HCT116 (cell line): ENCODE measurements at regions not wholly inside any gene's neighbourhood (a gene's known extent, or its start where the extent isn't known, plus 50 kb on each side); places are given as distances from the start of the nearest gene placed in this dataset.

Source experiments
- ATAC-seq: fragments of 200-7000 bp; cut with Tn5 transposase; 2 replicates; pipeline ENCODE4 v1.9.1; 2020; ENCODE audit warnings: mild to moderate bottlenecking, moderate library complexity
- BruUV-seq: library from RNA; stranded (reverse); fragments of 400-500 nt; replicated peaks from 2 replicates; lab custom pipeline; 2021; lab: Mats Ljungman, UMichigan
- CTCF ChIA-PET: fragments of 300-600 bp; sonication (Branson Sonifier 250); formaldehyde crosslinking; loops from one replicate; lab custom pipeline; 2021; ENCODE audit warnings: antibody characterized with exemption; lab: Charles Lee
- POLR2A ChIA-PET: fragments of 300-600, 350-600 bp; sonication (Branson Sonifier 250); formaldehyde crosslinking; loops from one replicate; lab custom pipeline; 2021; ENCODE audit warnings: antibody characterized with exemption; lab: Charles Lee
- RAD21 ChIA-PET, 2 experiments: fragments of 300-600 bp; sonication (Branson Sonifier 250); formaldehyde crosslinking; loops; one replicate each; lab custom pipeline; 2023; ENCODE audit warnings: low total read pairs in 2 of 2; ENCODE audit not compliant: uncharacterized antibody in 2 of 2, unreplicated experiment in 2 of 2, low non-redundant PET in 1 of 2; lab: Charles Lee
- DNase-seq: peaks from one replicate; pipeline ENCODE4 v3.0.0-alpha.2; 2010; ENCODE audit warnings: low read depth, low spot score
- H2AFZ ChIP-seq: fragments of 200-600 bp; shearing (Covaris generic), sonication (generic); 2 replicates; pipeline ENCODE4 v1.6.1; 2017; ENCODE audit warnings: low read depth, mixed run types, mixed read lengths, antibody characterized with exemption, low read length; ENCODE audit not compliant: poor library complexity, severe bottlenecking
- H3K27ac ChIP-seq: 2 replicates; pipeline ENCODE4 v1.5.1; 2012; ENCODE audit warnings: low read depth, low read length
- H3K27me3 ChIP-seq: fragments of 200-600 bp; sonication (generic); 2 replicates; pipeline ENCODE4 v1.6.1; 2016; ENCODE audit warnings: mixed run types, low read length, mixed read lengths; ENCODE audit not compliant: insufficient read depth
- H3K36me3 ChIP-seq, 2 experiments: fragments of 200-500 bp in 1 of 2; fragments of 200-600 bp in 1 of 2; sonication (Bioruptor generic) in 1 of 2; sonication (generic) in 1 of 2; 2 replicates each; pipeline versions ENCODE4 v1.5.1 to v1.6.1; 2014 to 2016; ENCODE audit warnings: low read length in 2 of 2, inconsistent platforms in 1 of 2, mixed read lengths in 1 of 2, mixed run types in 1 of 2; ENCODE audit not compliant: insufficient read depth in 2 of 2, control insufficient read depth in 1 of 2
- H3K4me1 ChIP-seq, 2 experiments: fragments of 200-600 bp in 1 of 2; sonication (generic) in 1 of 2; 2 replicates each; pipeline versions ENCODE4 v1.5.1 to v1.6.1; 2012 to 2017; ENCODE audit warnings: low read length in 2 of 2, inconsistent platforms in 1 of 2, mild to moderate bottlenecking in 1 of 2, mixed read lengths in 1 of 2, mixed run types in 1 of 2, moderate library complexity in 1 of 2; ENCODE audit not compliant: insufficient read depth in 2 of 2, control insufficient read depth in 1 of 2
- H3K4me2 ChIP-seq: fragments of 200-600 bp; sonication (generic); 2 replicates; pipeline ENCODE4 v1.6.1; 2017; ENCODE audit warnings: mixed run types, low read length, mixed read lengths
- H3K4me3 ChIP-seq, 2 experiments: fragments of 200-600 bp in 1 of 2; sonication (generic) in 1 of 2; replicated peaks in 1 of 2; 2 replicates each; pipeline ENCODE4 v1.5.1; 2011 to 2016; ENCODE audit warnings: low read length in 2 of 2, control low read depth in 1 of 2, low read depth in 1 of 2, mild to moderate bottlenecking in 1 of 2, mixed read lengths in 1 of 2, mixed run types in 1 of 2
- H3K79me2 ChIP-seq: fragments of 200-600 bp; sonication (generic); 2 replicates; pipeline ENCODE4 v1.6.1; 2017; ENCODE audit warnings: mild to moderate bottlenecking, mixed run types, low read length, moderate library complexity, mixed read lengths; ENCODE audit not compliant: insufficient read depth
- H3K9ac ChIP-seq: fragments of 200-600 bp; sonication (generic); 2 replicates; pipeline ENCODE4 v1.6.1; 2016; ENCODE audit warnings: low read length, mixed read lengths
- H3K9me2 ChIP-seq: fragments of 200-600 bp; sonication (generic), shearing (Covaris generic); 2 replicates; pipeline ENCODE4 v1.6.1; 2017; ENCODE audit warnings: mixed run types, mild to moderate bottlenecking, moderate library complexity; ENCODE audit not compliant: insufficient read depth
- H3K9me3 ChIP-seq, 2 experiments: fragments of 200-500 bp in 1 of 2; fragments of 200-600 bp in 1 of 2; sonication (Bioruptor generic) in 1 of 2; sonication (generic) in 1 of 2; 2 replicates each; pipeline ENCODE4 v1.6.1; 2014 to 2017; ENCODE audit warnings: low read length in 2 of 2, mixed read lengths in 2 of 2, inconsistent platforms in 1 of 2, low read depth in 1 of 2, mild to moderate bottlenecking in 1 of 2, mixed run types in 1 of 2, moderate library complexity in 1 of 2; ENCODE audit not compliant: control insufficient read depth in 1 of 2, insufficient read depth in 1 of 2
- H4K20me1 ChIP-seq: fragments of 200-600 bp; sonication (generic), shearing (Covaris generic); 2 replicates; pipeline ENCODE4 v1.6.1; 2017; ENCODE audit warnings: mixed run types, mild to moderate bottlenecking, moderate library complexity; ENCODE audit not compliant: insufficient read depth
- CBX3 ChIP-seq: IDR thresholded peaks from 2 replicates; pipeline ENCODE4 v1.6.1; 2012; ENCODE audit warnings: low read depth
- CEBPB ChIP-seq: IDR thresholded peaks from 2 replicates; pipeline ENCODE4 v1.6.1; 2012; ENCODE audit warnings: low read depth
- EGR1 ChIP-seq: IDR thresholded peaks from 2 replicates; pipeline ENCODE4 v1.6.1; 2012; ENCODE audit warnings: low read depth
- ELF1 ChIP-seq: IDR thresholded peaks from 2 replicates; pipeline ENCODE4 v1.6.1; 2012; ENCODE audit warnings: low read depth, borderline replicate concordance
- EZH2 ChIP-seq: fragments of 200-600 bp; sonication (generic); IDR thresholded peaks from 2 replicates; pipeline ENCODE4 v1.6.1; 2017; ENCODE audit warnings: antibody characterized with exemption, mixed run types
- EZH2phosphoT487 ChIP-seq: fragments of 200-600 bp; IDR thresholded peaks from 2 replicates; pipeline ENCODE4 v1.6.1; 2018; ENCODE audit warnings: antibody characterized with exemption, borderline replicate concordance
- FOSL1 ChIP-seq: IDR thresholded peaks from 2 replicates; pipeline ENCODE4 v1.6.1; 2012; ENCODE audit warnings: low read depth
- JUND ChIP-seq: IDR thresholded peaks from 2 replicates; pipeline ENCODE4 v1.6.1; 2012
- POLR2A ChIP-seq: IDR thresholded peaks from 2 replicates; pipeline ENCODE4 v1.7.0; 2011; ENCODE audit warnings: borderline replicate concordance; ENCODE audit not compliant: insufficient read depth, insufficient read length; ENCODE audit errors: extremely low read depth
- POLR2AphosphoS5 ChIP-seq: IDR thresholded peaks from 2 replicates; pipeline ENCODE4 v1.6.1; 2011; ENCODE audit warnings: mild to moderate bottlenecking, low read depth, low read length, moderate library complexity
- REST ChIP-seq: IDR thresholded peaks from 2 replicates; pipeline ENCODE4 v1.6.1; 2012; ENCODE audit warnings: low read depth
- SIN3A ChIP-seq: IDR thresholded peaks from 2 replicates; pipeline ENCODE4 v1.6.1; 2012; ENCODE audit warnings: low read depth
- SP1 ChIP-seq: IDR thresholded peaks from 2 replicates; pipeline ENCODE4 v1.6.1; 2012; ENCODE audit warnings: low read depth
- SRF ChIP-seq: IDR thresholded peaks from 2 replicates; pipeline ENCODE4 v1.6.1; 2012; ENCODE audit warnings: low read depth
- TCF7L2 ChIP-seq: IDR thresholded peaks from 2 replicates; pipeline ENCODE4 v1.7.0; 2011; ENCODE audit warnings: borderline replicate concordance, inconsistent platforms; ENCODE audit not compliant: insufficient read depth, insufficient read length; ENCODE audit errors: extremely low read depth
- YY1 ChIP-seq: IDR thresholded peaks from 2 replicates; pipeline ENCODE4 v1.6.1; 2011; ENCODE audit warnings: low read length, low read depth, moderate library complexity, mild to moderate bottlenecking; ENCODE audit not compliant: insufficient replicate concordance; ENCODE audit errors: extremely low read depth
- ZFX ChIP-seq: fragments of 450-650 bp; IDR thresholded peaks from 2 replicates; pipeline ENCODE4 v1.6.1; 2017
- ZNF274 ChIP-seq: fragments of 200-500 bp; sonication (Bioruptor generic); IDR thresholded peaks from 2 replicates; pipeline ENCODE4 v1.6.1; 2014; ENCODE audit warnings: mild to moderate bottlenecking, low read depth, low read length, inconsistent platforms
- intact Hi-C: fragments of 100-400 bp; cut with micrococcal nuclease; formaldehyde crosslinking; loops from 2 replicates; pipeline ENCODE4 v1.10.0; 2022
- TF ChIP-seq, protein P1 (sequence below), 3 experiments: fragments of 200-600 bp in 1 of 3; sonication (generic) in 1 of 3; IDR thresholded peaks in 2 of 3; conservative IDR thresholded peaks in 1 of 3; 2 replicates each; pipeline ENCODE4 v1.5.1; 2012 to 2017; ENCODE audit warnings: low read depth in 2 of 3, low read length in 2 of 3, antibody characterized with exemption in 1 of 3, borderline replicate concordance in 1 of 3, control low read depth in 1 of 3, mild to moderate bottlenecking in 1 of 3, mixed read lengths in 1 of 3, mixed run types in 1 of 3, moderate library complexity in 1 of 3; ENCODE audit not compliant: insufficient read depth in 1 of 3
- TF ChIP-seq, protein P2 (sequence below): IDR thresholded peaks from 2 replicates; pipeline ENCODE4 v1.6.1; 2012

DNA sequence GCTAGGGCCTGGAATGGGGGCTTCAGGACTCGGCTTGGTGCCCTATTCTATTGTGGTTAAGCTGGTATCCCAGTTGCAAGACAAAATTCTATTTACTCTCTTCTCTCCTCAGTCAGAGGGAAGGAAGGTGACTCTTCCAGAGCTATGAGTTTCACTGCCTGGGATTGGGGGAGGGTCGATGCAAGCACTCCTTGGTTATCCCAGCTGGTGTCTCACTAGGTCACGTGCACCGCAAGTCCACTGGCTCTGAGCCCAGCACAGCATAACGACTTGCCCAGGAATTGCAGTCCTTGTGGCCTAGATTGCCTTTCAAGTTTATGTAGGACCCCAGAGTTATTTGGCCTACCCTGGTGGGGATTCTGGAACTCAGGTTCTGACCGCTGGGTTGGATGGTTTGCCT, 958.8 kb downstream of the IGSF11 start:
- H3K79me2 ChIP-seq = no peaks in the 10 kb centered on the region
- no peaks in the 10 kb centered on the region for H3K27me3 ChIP-seq
- DNase-seq (no peak), ATAC-seq (no peak)
- no peaks in the 10 kb centered on the region for H4K20me1 ChIP-seq
- no peak overlapping the region for H3K4me3 ChIP-seq
- ChIA-PET CTCF (no interaction called here), POLR2A (no interaction called here), RAD21 (no interaction called here)
- BruUV-seq = no TSS peak
- TF ChIP-seq POLR2AphosphoS5 (no peak), SRF (no peak), JUND (no peak), YY1 (no peak), POLR2A (no peak), REST (no peak), EZH2 (no peak), EZH2phosphoT487 (no peak), SP1 (no peak), ZNF274 (no peak), SIN3A (no peak), CBX3 (no peak), FOSL1 (no peak), CEBPB (no peak), TCF7L2 (no peak), ELF1 (no peak), ZFX (no peak), EGR1 (no peak)
- TF ChIP-seq, protein P1, sequence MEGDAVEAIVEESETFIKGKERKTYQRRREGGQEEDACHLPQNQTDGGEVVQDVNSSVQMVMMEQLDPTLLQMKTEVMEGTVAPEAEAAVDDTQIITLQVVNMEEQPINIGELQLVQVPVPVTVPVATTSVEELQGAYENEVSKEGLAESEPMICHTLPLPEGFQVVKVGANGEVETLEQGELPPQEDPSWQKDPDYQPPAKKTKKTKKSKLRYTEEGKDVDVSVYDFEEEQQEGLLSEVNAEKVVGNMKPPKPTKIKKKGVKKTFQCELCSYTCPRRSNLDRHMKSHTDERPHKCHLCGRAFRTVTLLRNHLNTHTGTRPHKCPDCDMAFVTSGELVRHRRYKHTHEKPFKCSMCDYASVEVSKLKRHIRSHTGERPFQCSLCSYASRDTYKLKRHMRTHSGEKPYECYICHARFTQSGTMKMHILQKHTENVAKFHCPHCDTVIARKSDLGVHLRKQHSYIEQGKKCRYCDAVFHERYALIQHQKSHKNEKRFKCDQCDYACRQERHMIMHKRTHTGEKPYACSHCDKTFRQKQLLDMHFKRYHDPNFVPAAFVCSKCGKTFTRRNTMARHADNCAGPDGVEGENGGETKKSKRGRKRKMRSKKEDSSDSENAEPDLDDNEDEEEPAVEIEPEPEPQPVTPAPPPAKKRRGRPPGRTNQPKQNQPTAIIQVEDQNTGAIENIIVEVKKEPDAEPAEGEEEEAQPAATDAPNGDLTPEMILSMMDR (IDR thresholded peaks at IDR 0.05 in 2 of 3, conservative IDR thresholded peaks at IDR 0.05 in 1 of 3; ENCODE audit: borderline replicate concordance in 1 of 3, insufficient read depth in 1 of 3, low read depth in 2 of 3, low read length in 2 of 3) = no peak
- TF ChIP-seq, protein P2, sequence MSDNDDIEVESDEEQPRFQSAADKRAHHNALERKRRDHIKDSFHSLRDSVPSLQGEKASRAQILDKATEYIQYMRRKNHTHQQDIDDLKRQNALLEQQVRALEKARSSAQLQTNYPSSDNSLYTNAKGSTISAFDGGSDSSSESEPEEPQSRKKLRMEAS = no peak
- no peak overlapping the region for H3K9ac ChIP-seq
- H3K27ac ChIP-seq = no peak overlapping the region
- no peaks in the 10 kb centered on the region for H3K9me3 ChIP-seq
- no peak overlapping the region for H2AFZ ChIP-seq
- H3K36me3 ChIP-seq = no peaks in the 10 kb centered on the region
- H3K4me2 ChIP-seq = no peak overlapping the region
- H3K4me1 ChIP-seq = no peaks in the 10 kb centered on the region
- intact Hi-C loops = no loop called here
- no peaks in the 10 kb centered on the region for H3K9me2 ChIP-seq
